PC-9 (cell line): ENCODE measurements at regions not wholly inside any gene's neighbourhood (a gene's known extent, or its start where the extent isn't known, plus 50 kb on each side); places are given as distances from the start of the nearest gene placed in this dataset.

Source experiments
- BruUV-seq: library from RNA; stranded (reverse); fragments of 400-500 nt; replicated peaks from 2 replicates; lab custom pipeline; 2021; lab: Mats Ljungman, UMichigan
- CTCF ChIA-PET: fragments of 300-600 bp; sonication (Branson Sonifier 250); formaldehyde crosslinking; loops from one replicate; lab custom pipeline; 2022; ENCODE audit warnings: antibody characterized with exemption; lab: Charles Lee
- POLR2A ChIA-PET: fragments of 300-600 bp; sonication (Branson Sonifier 250); formaldehyde crosslinking; loops from one replicate; lab custom pipeline; 2022; ENCODE audit warnings: antibody characterized with exemption; ENCODE audit not compliant: unreplicated experiment; lab: Charles Lee
- DNase-seq, 2 experiments: peaks; one replicate each; pipeline versions ENCODE4 v3.0.0 to v3.0.0-alpha.2; 2015 to 2022; ENCODE audit warnings: mixed read lengths in 1 of 2
- H2AFZ ChIP-seq: fragments of 200-600 bp; sonication (generic); 2 replicates; pipeline ENCODE4 v1.8.1; 2017; ENCODE audit warnings: antibody characterized with exemption
- H3F3A ChIP-seq: fragments of 200-600 bp; sonication (generic); 2 replicates; pipeline ENCODE4 v1.8.1; 2017; ENCODE audit warnings: antibody characterized with exemption, mild to moderate bottlenecking, low read depth; ENCODE audit not compliant: insufficient read depth
- H3K27ac ChIP-seq: fragments of 200-600 bp; sonication (generic); 2 replicates; pipeline ENCODE4 v1.6.1; 2016; ENCODE audit warnings: mixed run types
- H3K27me3 ChIP-seq: fragments of 200-600 bp; sonication (generic); 2 replicates; pipeline ENCODE4 v1.6.1; 2016; ENCODE audit warnings: low read depth, mixed run types; ENCODE audit not compliant: insufficient read depth
- H3K36me3 ChIP-seq: fragments of 200-600 bp; sonication (generic); 2 replicates; pipeline ENCODE4 v1.6.1; 2016; ENCODE audit warnings: low read depth, mixed run types
- H3K4me1 ChIP-seq: fragments of 200-600 bp; sonication (generic); replicated peaks from 2 replicates; pipeline ENCODE4 v1.6.1; 2016; ENCODE audit warnings: mixed run types; ENCODE audit not compliant: insufficient read depth
- H3K4me2 ChIP-seq: fragments of 200-600 bp; sonication (generic); 2 replicates; pipeline ENCODE4 v1.6.1; 2017; ENCODE audit warnings: mixed run types
- H3K4me3 ChIP-seq: fragments of 200-600 bp; sonication (generic); 2 replicates; pipeline ENCODE4 v1.6.1; 2016; ENCODE audit warnings: mixed run types
- H3K79me2 ChIP-seq: fragments of 200-600 bp; sonication (generic); 2 replicates; pipeline ENCODE4 v1.6.1; 2017; ENCODE audit warnings: low read depth, mixed run types
- H3K9me2 ChIP-seq: fragments of 200-600 bp; sonication (generic); 2 replicates; pipeline ENCODE4 v1.8.1; 2017; ENCODE audit warnings: mild to moderate bottlenecking; ENCODE audit not compliant: insufficient read depth
- H3K9me3 ChIP-seq: fragments of 200-600 bp; sonication (generic); 2 replicates; pipeline ENCODE4 v1.8.1; 2016; ENCODE audit warnings: low read depth; ENCODE audit not compliant: insufficient read depth
- H4K20me1 ChIP-seq: fragments of 200-600 bp; sonication (generic); 2 replicates; pipeline ENCODE4 v1.8.1; 2017; ENCODE audit not compliant: insufficient read depth
- EZH2 ChIP-seq: fragments of 200-600 bp; sonication (generic); IDR thresholded peaks from 2 replicates; pipeline ENCODE4 v1.8.0; 2017; ENCODE audit warnings: antibody characterized with exemption, low read depth
- intact Hi-C: fragments of 100-400 bp; cut with micrococcal nuclease; formaldehyde crosslinking; loops from one replicate; pipeline ENCODE4 v1.10.0; 2022; ENCODE audit not compliant: unreplicated experiment
- TF ChIP-seq, protein P1 (sequence below): fragments of 200-600 bp; sonication (generic); conservative IDR thresholded peaks from 2 replicates; pipeline ENCODE4 v1.6.1; 2017; ENCODE audit warnings: mixed run types, antibody characterized with exemption, mild to moderate bottlenecking, moderate library complexity

DNA sequence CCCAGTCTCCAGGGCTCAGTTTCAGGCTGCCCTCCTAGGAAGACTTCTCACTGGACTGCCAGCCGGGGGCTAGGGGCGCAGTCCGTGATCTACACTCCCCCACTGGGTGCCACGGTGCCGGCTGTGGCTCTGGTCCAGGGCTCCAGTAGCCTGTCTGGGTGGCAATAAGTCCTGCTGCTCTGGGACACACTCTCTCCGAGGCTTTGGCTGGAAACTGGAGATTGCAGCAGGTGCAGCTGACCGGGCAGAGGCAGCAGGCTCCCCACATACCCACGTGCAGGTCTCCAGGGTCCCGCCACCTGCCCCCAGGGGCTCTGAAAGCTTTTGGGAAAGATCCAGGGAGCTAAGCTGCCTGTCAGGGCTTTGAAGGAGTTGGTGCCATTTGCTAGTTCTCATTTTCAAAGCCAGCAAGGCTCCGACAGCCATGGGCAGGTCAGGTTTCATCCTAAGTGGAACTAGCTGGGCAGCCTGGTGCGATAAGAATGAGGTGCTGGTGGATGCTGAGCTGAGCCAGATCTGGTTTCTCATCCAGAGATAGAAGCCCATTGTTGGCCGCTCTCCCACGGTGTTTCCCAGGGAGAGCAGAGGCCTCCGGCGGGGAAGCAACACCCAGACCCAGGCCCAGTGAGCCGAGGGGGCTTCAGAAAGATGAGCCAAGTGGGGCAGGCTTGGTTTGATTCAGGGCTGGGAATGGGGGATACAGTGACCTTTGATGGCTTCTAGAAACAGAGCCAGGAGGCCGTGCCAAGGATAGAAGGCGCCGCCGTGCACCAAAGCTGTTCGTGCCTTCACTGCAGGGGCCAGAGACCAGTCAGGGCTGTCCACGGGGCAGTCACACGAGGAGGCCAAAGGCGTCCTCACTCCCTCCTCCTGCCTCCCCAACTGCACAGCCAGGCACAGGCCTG lies 141.7 kb upstream of the GPC1 start:
- ChIA-PET CTCF (no interaction called here), POLR2A (interaction anchor here (0.5 kb wide), 1 partner anchor 996 kb away, joined by 4 read pairs; no protein-coding TSS in a partner anchor)
- no peaks in the 10 kb centered on the region for H3K36me3 ChIP-seq
- intact Hi-C loops = no loop called here
- no peak overlapping the region for H3K4me3 ChIP-seq
- no peak overlapping the region for H2AFZ ChIP-seq
- H4K20me1 ChIP-seq = no peaks in the 10 kb centered on the region
- no peaks in the 10 kb centered on the region for H3F3A ChIP-seq
- no peaks in the 10 kb centered on the region for H3K9me3 ChIP-seq
- TF ChIP-seq, protein P1, sequence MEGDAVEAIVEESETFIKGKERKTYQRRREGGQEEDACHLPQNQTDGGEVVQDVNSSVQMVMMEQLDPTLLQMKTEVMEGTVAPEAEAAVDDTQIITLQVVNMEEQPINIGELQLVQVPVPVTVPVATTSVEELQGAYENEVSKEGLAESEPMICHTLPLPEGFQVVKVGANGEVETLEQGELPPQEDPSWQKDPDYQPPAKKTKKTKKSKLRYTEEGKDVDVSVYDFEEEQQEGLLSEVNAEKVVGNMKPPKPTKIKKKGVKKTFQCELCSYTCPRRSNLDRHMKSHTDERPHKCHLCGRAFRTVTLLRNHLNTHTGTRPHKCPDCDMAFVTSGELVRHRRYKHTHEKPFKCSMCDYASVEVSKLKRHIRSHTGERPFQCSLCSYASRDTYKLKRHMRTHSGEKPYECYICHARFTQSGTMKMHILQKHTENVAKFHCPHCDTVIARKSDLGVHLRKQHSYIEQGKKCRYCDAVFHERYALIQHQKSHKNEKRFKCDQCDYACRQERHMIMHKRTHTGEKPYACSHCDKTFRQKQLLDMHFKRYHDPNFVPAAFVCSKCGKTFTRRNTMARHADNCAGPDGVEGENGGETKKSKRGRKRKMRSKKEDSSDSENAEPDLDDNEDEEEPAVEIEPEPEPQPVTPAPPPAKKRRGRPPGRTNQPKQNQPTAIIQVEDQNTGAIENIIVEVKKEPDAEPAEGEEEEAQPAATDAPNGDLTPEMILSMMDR = no peak
- no peak for TF ChIP-seq EZH2
- H3K4me1 ChIP-seq = no peaks in the 10 kb centered on the region
- no peak overlapping the region for H3K4me2 ChIP-seq
- no peak for DNase-seq
- H3K27me3 ChIP-seq = peaks cover 42% of the 10 kb centered on the region
- H3K79me2 ChIP-seq = no peaks in the 10 kb centered on the region
- H3K27ac ChIP-seq = no peak overlapping the region
- H3K9me2 ChIP-seq = no peaks in the 10 kb centered on the region
- no TSS peak for BruUV-seq

DNA sequence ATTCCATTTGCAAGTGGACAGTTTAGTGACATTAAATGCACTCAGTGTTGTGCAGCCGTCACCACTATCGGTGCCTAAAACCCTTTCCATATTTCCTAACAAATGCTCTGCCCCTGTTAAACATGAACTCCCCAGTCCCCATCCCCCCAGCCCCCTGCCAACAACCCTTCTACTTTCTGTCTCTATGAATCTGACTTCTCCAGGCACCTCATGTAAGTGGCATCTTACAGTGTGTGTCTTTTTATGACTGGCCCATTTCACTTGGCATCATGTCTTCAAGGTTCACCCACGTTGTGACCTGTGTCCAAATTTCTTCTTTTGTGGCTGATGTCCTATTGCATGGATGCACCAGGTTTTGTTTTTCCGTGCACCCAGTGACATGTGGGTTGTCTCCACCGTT lies 140.9 kb upstream of the GPC1 start:
- no peaks in the 10 kb centered on the region for H3K36me3 ChIP-seq
- H3K4me1 ChIP-seq = no peaks in the 10 kb centered on the region
- POLR2A ChIA-PET = interaction anchor here (0.5 kb wide), 1 partner anchor 996 kb away, joined by 4 read pairs; no protein-coding TSS in a partner anchor
- no peaks in the 10 kb centered on the region for H3K79me2 ChIP-seq
- intact Hi-C loops = no loop called here
- no peak overlapping the region for H3K4me3 ChIP-seq
- no peaks in the 10 kb centered on the region for H3F3A ChIP-seq
- no peaks in the 10 kb centered on the region for H3K9me3 ChIP-seq
- no peaks in the 10 kb centered on the region for H4K20me1 ChIP-seq
- DNase-seq = no peak
- BruUV-seq = no TSS peak
- no peak overlapping the region for H3K27ac ChIP-seq
- no peaks in the 10 kb centered on the region for H3K9me2 ChIP-seq
- no peak overlapping the region for H3K4me2 ChIP-seq
- peaks cover 42% of the 10 kb centered on the region for H3K27me3 ChIP-seq
- no peak overlapping the region for H2AFZ ChIP-seq
- TF ChIP-seq, protein P1 = no peak
- TF ChIP-seq EZH2 = no peak
- CTCF ChIA-PET = no interaction called here

DNA sequence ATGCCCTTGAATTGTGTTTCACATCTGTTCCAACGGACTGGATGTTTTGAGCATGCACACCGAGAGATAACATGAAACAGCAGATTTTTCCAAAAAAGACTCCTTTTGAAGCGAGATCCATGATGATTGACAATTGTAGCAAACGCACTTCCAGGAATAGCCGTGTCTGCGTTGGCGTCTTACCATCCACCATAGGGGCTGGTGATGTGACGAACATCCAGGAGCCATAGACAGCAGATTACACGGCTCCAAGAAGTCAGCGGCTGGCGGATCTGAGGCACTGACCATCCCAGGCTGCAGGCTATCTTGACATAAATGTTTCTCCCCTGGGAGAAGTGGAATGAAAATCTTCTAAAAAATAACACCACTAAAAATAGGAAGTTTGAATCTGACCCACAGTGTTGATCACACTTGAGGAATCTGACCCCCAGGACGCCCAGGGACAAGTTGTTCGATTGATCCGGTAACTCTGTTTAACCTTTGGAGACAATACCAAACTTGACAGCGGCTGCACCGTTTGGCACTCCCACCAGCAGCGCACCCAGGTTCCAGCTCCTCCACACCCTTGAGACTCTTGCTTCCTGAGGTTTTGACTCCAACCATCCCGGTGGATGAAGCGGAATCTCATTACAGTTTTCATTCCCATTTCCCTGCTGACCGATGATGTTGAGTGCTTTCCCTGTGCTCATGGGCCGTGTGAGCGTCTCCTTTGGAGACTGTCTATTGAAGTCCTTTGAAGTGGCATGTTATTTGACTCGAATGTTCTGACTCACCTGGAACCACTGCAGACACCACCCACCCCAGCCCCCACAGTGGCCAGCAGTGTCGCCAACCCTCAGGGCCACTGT lies 140.0 kb upstream of the GPC1 start:
- no peak overlapping the region for H2AFZ ChIP-seq
- TF ChIP-seq, protein P1 = no peak
- TF ChIP-seq EZH2 = no peak
- intact Hi-C loops = no loop called here

More for the DNA sequence above, 140.0 kb upstream of the GPC1 start:
- no peak overlapping the region for H3K4me2 ChIP-seq
- H3K9me2 ChIP-seq = no peaks in the 10 kb centered on the region
- H3F3A ChIP-seq = no peaks in the 10 kb centered on the region
- no peaks in the 10 kb centered on the region for H3K36me3 ChIP-seq
- no peak overlapping the region for H3K27ac ChIP-seq
- no TSS peak for BruUV-seq
- H3K4me3 ChIP-seq = no peak overlapping the region
- peaks cover 39% of the 10 kb centered on the region for H3K27me3 ChIP-seq
- CTCF ChIA-PET = no interaction called here
- DNase-seq = no peak
- no peaks in the 10 kb centered on the region for H3K9me3 ChIP-seq
- POLR2A ChIA-PET = no interaction called here
- no peaks in the 10 kb centered on the region for H3K4me1 ChIP-seq
- no peaks in the 10 kb centered on the region for H4K20me1 ChIP-seq
- no peaks in the 10 kb centered on the region for H3K79me2 ChIP-seq
